ENCODE measurements at regions not wholly inside any gene's neighbourhood (a gene's known extent, or its start where the extent isn't known, plus 50 kb on each side); places are given as distances from the start of the nearest gene placed in this dataset.

DNA sequence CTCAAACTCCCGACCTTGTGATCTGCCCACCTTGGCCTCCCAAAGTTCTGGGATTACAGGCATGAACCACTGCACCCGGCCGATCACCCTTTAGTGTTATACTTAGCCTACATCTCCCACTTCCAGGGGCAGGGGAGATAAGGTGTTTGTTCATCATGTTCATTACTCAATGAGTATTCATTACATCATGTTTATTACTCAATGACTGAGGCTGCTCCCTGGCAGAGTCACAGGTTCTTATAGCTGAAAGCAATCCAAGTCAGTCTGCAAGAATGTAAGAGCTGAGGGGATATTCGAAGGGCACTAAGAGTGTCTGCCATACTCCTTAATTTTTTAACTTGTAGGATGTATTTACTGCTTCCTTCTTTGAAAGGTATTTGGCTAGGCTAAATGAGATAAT, 214.2 kb downstream of the SPATA31D1 start:
- Histone ChIP-seq H3K27me3 (ENCODE audit: control insufficient read depth, insufficient read depth, low read length) (no peaks in the 10 kb centered on the region), H2AFZ (ENCODE audit: low read length) (no peak overlapping the region), H3K36me3 (ENCODE audit: control insufficient read depth, insufficient read depth, low read length) (no peaks in the 10 kb centered on the region), H3K4me3 (replicated peaks in 1 of 4; ENCODE audit: control extremely low read depth in 1 of 4, insufficient read depth in 1 of 4, low read depth in 3 of 4, low read length in 4 of 4) (no peak overlapping the region), H4K20me1 (ENCODE audit: control insufficient read depth, extremely low read depth, insufficient read depth, low read length) (no peaks in the 10 kb centered on the region), H3K4me1 (ENCODE audit: control insufficient read depth, extremely low read depth, insufficient read depth, low read length) (no peaks in the 10 kb centered on the region), H3K4me2 (ENCODE audit: extremely low read depth, insufficient read depth, low read length) (no peak overlapping the region), H3K79me2 (ENCODE audit: control insufficient read depth, insufficient read depth, low read length) (no peaks in the 10 kb centered on the region), H3K27ac (ENCODE audit: insufficient read depth, low read length) (no peak overlapping the region), H3K9ac (ENCODE audit: insufficient read depth, low read length) (no peak overlapping the region), H3K9me3 (ENCODE audit: control insufficient read depth, insufficient read depth, low read depth, low read length) (no peaks in the 10 kb centered on the region)
- no peak for TF ChIP-seq EZH2 (IDR thresholded peaks at IDR 0.05; ENCODE audit: low read length, missing control alignments)
- TF ChIP-seq, protein P1, sequence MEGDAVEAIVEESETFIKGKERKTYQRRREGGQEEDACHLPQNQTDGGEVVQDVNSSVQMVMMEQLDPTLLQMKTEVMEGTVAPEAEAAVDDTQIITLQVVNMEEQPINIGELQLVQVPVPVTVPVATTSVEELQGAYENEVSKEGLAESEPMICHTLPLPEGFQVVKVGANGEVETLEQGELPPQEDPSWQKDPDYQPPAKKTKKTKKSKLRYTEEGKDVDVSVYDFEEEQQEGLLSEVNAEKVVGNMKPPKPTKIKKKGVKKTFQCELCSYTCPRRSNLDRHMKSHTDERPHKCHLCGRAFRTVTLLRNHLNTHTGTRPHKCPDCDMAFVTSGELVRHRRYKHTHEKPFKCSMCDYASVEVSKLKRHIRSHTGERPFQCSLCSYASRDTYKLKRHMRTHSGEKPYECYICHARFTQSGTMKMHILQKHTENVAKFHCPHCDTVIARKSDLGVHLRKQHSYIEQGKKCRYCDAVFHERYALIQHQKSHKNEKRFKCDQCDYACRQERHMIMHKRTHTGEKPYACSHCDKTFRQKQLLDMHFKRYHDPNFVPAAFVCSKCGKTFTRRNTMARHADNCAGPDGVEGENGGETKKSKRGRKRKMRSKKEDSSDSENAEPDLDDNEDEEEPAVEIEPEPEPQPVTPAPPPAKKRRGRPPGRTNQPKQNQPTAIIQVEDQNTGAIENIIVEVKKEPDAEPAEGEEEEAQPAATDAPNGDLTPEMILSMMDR (conservative IDR thresholded peaks at IDR 0.05 in 1 of 2, IDR thresholded peaks at IDR 0.05 in 1 of 2; ENCODE audit: low read depth in 1 of 2, low read length in 2 of 2), result no peak
- peak; percentile 39 to 78 for DNase-seq (ENCODE audit: low read depth in 2 of 2)

DNA sequence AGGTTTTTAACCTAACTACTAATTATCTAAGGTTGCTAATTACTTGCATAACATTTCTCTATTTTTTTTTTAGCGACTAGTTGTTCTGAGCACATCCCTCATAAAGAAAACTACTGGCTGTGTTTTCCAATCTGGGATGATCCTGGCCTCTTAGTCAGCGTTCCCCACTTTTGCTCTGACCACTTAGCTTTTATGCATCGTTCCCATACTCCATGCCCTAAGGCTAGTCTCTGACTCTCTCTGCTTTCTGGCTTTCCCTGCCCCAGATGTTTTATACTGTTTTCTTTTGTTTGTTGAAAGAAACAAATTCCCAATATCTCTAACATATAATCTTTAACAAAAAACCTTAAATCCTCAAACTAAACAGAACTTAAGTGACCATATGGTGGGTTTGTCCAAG, 217.9 kb downstream of the SPATA31D1 start:
- no peak overlapping the region for H3K4me3 ChIP-seq (replicated peaks in 1 of 4; ENCODE audit: control extremely low read depth in 1 of 4, insufficient read depth in 1 of 4, low read depth in 3 of 4, low read length in 4 of 4)
- H3K9ac ChIP-seq (ENCODE audit: insufficient read depth, low read length), result no peak overlapping the region
- no peaks in the 10 kb centered on the region for H3K27me3 ChIP-seq (ENCODE audit: control insufficient read depth, insufficient read depth, low read length)
- no peaks in the 10 kb centered on the region for H3K79me2 ChIP-seq (ENCODE audit: control insufficient read depth, insufficient read depth, low read length)
- no peak overlapping the region for H3K27ac ChIP-seq (ENCODE audit: insufficient read depth, low read length)
- TF ChIP-seq, protein P1 (conservative IDR thresholded peaks at IDR 0.05 in 1 of 2, IDR thresholded peaks at IDR 0.05 in 1 of 2; ENCODE audit: low read depth in 1 of 2, low read length in 2 of 2), result no peak
- no peak for TF ChIP-seq EZH2 (IDR thresholded peaks at IDR 0.05; ENCODE audit: low read length, missing control alignments)
- no peak overlapping the region for H2AFZ ChIP-seq (ENCODE audit: low read length)
- H4K20me1 ChIP-seq (ENCODE audit: control insufficient read depth, extremely low read depth, insufficient read depth, low read length), result no peaks in the 10 kb centered on the region
- no peak for DNase-seq (ENCODE audit: low read depth in 2 of 2)
- H3K9me3 ChIP-seq (ENCODE audit: control insufficient read depth, insufficient read depth, low read depth, low read length), result no peaks in the 10 kb centered on the region
- no peaks in the 10 kb centered on the region for H3K36me3 ChIP-seq (ENCODE audit: control insufficient read depth, insufficient read depth, low read length)
- H3K4me1 ChIP-seq (ENCODE audit: control insufficient read depth, extremely low read depth, insufficient read depth, low read length), result no peaks in the 10 kb centered on the region
- H3K4me2 ChIP-seq (ENCODE audit: extremely low read depth, insufficient read depth, low read length), result no peak overlapping the region

DNA sequence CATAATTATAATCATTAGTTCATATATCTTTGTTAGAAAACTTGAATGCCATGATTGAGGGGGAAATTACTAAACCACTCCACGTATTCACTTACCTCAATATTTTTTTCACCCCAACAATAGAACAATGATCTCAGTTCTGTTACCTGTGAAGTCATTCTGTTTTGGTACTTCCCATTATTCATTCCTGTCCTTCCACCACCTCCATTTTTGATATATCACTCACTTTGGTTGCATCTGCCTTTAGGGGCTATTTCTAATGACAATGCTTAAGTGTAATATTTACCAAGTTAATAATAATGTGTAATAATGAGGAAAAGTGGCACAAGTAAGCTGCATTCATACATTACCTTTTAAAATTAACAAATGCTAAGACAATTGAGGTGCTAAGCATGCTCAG, 218.4 kb downstream of the SPATA31D1 start:
- H3K4me2 ChIP-seq (ENCODE audit: extremely low read depth, insufficient read depth, low read length), result no peak overlapping the region
- no peak overlapping the region for H3K4me3 ChIP-seq (replicated peaks in 1 of 4; ENCODE audit: control extremely low read depth in 1 of 4, insufficient read depth in 1 of 4, low read depth in 3 of 4, low read length in 4 of 4)
- no peak for DNase-seq (ENCODE audit: low read depth in 2 of 2)
- no peaks in the 10 kb centered on the region for H3K79me2 ChIP-seq (ENCODE audit: control insufficient read depth, insufficient read depth, low read length)
- TF ChIP-seq EZH2 (IDR thresholded peaks at IDR 0.05; ENCODE audit: low read length, missing control alignments), result no peak
- TF ChIP-seq, protein P1 (conservative IDR thresholded peaks at IDR 0.05 in 1 of 2, IDR thresholded peaks at IDR 0.05 in 1 of 2; ENCODE audit: low read depth in 1 of 2, low read length in 2 of 2), result no peak
- no peaks in the 10 kb centered on the region for H3K4me1 ChIP-seq (ENCODE audit: control insufficient read depth, extremely low read depth, insufficient read depth, low read length)
- no peaks in the 10 kb centered on the region for H3K27me3 ChIP-seq (ENCODE audit: control insufficient read depth, insufficient read depth, low read length)
- no peak overlapping the region for H3K27ac ChIP-seq (ENCODE audit: insufficient read depth, low read length)
- no peak overlapping the region for H3K9ac ChIP-seq (ENCODE audit: insufficient read depth, low read length)
- H3K9me3 ChIP-seq (ENCODE audit: control insufficient read depth, insufficient read depth, low read depth, low read length), result no peaks in the 10 kb centered on the region
- H2AFZ ChIP-seq (ENCODE audit: low read length), result no peak overlapping the region
- no peaks in the 10 kb centered on the region for H4K20me1 ChIP-seq (ENCODE audit: control insufficient read depth, extremely low read depth, insufficient read depth, low read length)
- H3K36me3 ChIP-seq (ENCODE audit: control insufficient read depth, insufficient read depth, low read length), result no peaks in the 10 kb centered on the region
